Fibroblast of the aortic adventitia (primary cell): ENCODE measurements at regions not wholly inside any gene's neighbourhood (a gene's known extent, or its start where the extent isn't known, plus 50 kb on each side); places are given as distances from the start of the nearest gene placed in this dataset.
"Not testable (repeated sequence)": the region's sequence is repeated elsewhere in the genome, so short reads cannot be mapped to it uniquely, and the experiment has no call there.

Experiments
- DNase-seq: peaks from one replicate; pipeline ENCODE4 v3.0.0-alpha.2; 2010; ENCODE audit warnings: low read depth
- H3K4me3 ChIP-seq: 2 replicates; pipeline ENCODE4 v1.5.1; 2011; ENCODE audit warnings: low read depth, mild to moderate bottlenecking, control low read depth, low read length, moderate library complexity
- CTCF ChIP-seq: IDR thresholded peaks from 2 replicates; pipeline ENCODE4 v1.5.1; 2011; ENCODE audit warnings: mild to moderate bottlenecking, low read length, control low read depth, inconsistent platforms; ENCODE audit not compliant: insufficient read depth

GRCh38 chr1:38185913-38186312, 139.3 kb upstream of the POU3F1 start:
- no peak overlapping the region for H3K4me3 ChIP-seq
- DNase-seq: no peak
- TF ChIP-seq CTCF: no peak

GRCh38 chr1:38183747-38184146, 137.2 kb upstream of the POU3F1 start:
- no peak for TF ChIP-seq CTCF
- DNase-seq: no peak
- H3K4me3 ChIP-seq: no peak overlapping the region

DNA sequence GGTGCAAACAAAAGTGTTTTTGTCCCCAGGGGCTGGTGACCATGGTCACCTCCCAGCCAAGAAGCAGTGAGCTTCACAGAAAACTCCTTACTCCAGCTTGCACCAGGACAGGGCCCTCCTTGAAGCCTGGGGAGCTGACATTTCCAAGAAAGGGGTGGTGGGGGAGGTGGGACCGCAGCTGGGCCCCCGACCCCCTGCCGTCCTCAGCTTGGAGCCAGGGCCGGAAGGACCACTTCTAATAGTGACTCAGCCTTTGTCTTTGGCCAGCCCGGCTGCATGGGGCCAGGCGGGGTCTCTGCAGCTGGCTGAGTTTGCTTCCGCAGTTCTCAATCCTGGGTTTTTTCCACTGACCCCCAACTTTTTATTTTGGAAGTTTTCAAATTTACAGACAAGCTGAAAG, 136.5 kb upstream of the POU3F1 start:
- no peak for TF ChIP-seq CTCF
- no peak overlapping the region for H3K4me3 ChIP-seq
- DNase-seq: no peak

- not testable (repeated sequence) for H3K4me3 ChIP-seq, DNase-seq
Measured at GRCh38 chr1:38180388-38180787, 133.8 kb upstream of the POU3F1 start.

DNA sequence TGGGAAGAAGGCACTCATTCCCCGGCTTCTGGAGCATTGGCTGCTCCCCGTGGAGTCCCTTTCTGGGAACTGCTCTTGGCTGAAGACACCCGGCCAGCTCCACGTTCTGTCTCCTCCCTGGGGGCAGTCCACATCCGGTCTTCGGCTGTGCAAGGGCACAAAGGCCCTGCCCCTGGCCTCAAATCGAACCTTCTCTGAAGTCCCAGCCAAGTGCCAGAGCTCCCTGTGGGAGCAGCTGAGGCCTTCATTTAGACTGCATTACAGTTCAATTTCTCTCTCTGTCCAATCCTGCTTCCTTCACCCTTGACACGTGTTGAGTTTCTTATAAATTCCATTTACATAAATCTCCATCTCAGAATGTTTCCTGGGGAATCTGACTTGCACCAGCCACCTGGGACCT, 132.9 kb upstream of the POU3F1 start:
- DNase-seq: no peak
- TF ChIP-seq CTCF: no peak
- no peak overlapping the region for H3K4me3 ChIP-seq

DNA sequence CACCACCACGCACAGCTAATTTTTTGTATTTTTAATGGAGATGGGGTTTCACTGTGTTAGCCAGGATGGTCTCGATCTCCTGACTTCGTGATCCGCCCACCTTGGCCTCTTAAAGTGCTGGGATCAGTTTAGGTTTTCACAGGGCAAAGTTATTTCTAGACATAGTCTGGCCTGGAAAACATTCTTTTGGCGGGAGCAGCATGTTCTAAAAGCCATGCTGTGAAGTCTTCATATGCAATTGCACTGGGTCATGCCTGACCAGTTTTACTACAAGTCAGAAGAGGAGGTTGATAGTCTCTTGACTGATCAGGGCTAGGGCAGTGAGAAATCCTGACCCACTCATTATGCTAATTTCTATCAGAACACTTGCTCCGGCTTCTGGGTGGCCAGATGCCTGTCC, 131.6 kb upstream of the POU3F1 start:
- no peak for DNase-seq
- no peak for TF ChIP-seq CTCF
- H3K4me3 ChIP-seq: no peak overlapping the region

- H3K4me3 ChIP-seq: no peak overlapping the region
- no peak for DNase-seq
- TF ChIP-seq CTCF: no peak
Measured at GRCh38 chr1:38175121-38175520, 128.5 kb upstream of the POU3F1 start.

GRCh38 chr1:38173848-38174247, 127.3 kb upstream of the POU3F1 start:
- H3K4me3 ChIP-seq: no peak overlapping the region
- DNase-seq: no peak
- no peak for TF ChIP-seq CTCF
